Testis (tissue), 2 donors: ENCODE measurements at regions not wholly inside any gene's neighbourhood (a gene's known extent, or its start where the extent isn't known, plus 50 kb on each side); places are given as distances from the start of the nearest gene placed in this dataset.

Experiments
- DNase-seq: peaks from one replicate; pipeline ENCODE4 v3.0.0-alpha.2; 2019
- H3K27ac ChIP-seq, 2 donors: fragments of 200-600 bp; sonication (generic); one replicate each; pipeline ENCODE4 v1.5.1; 2019
- H3K27me3 ChIP-seq: fragments of 200-600 bp; sonication (generic); one replicate; pipeline ENCODE4 v1.5.1; 2019
- H3K36me3 ChIP-seq: fragments of 200-600 bp; sonication (generic); one replicate; pipeline ENCODE4 v1.5.1; 2017; ENCODE audit warnings: low read depth; ENCODE audit errors: missing control alignments
- H3K4me1 ChIP-seq: fragments of 200-600 bp; sonication (generic); one replicate; pipeline ENCODE4 v1.5.1; 2019
- H3K4me3 ChIP-seq, 2 donors: fragments of 200-600 bp; sonication (generic); one replicate each; pipeline ENCODE4 v1.5.1; 2017 to 2019
- H3K9me3 ChIP-seq: fragments of 200-600 bp; sonication (generic); one replicate; pipeline ENCODE4 v1.5.1; 2017
- CTCF ChIP-seq, 3 experiments: fragments of 450-650 bp in 2 of 3; fragments of 200-600 bp in 1 of 3; sonication (generic) in 1 of 3; IDR thresholded peaks; one replicate each; pipeline ENCODE4 v1.5.1; 2016 to 2019; ENCODE audit warnings: antibody characterized with exemption in 3 of 3, mild to moderate bottlenecking in 2 of 3, moderate library complexity in 1 of 3
- POLR2A ChIP-seq: fragments of 450-650 bp; IDR thresholded peaks from one replicate; pipeline ENCODE4 v1.6.1; 2017; ENCODE audit warnings: antibody characterized with exemption, mild to moderate bottlenecking, moderate library complexity
- WGBS, 2 donors: methylation state at CpG; one replicate each; pipeline ENCODE4 v1.1.5; 2018; 5-methylcytosine and 5-hydroxymethylcytosine counted together
- intact Hi-C: fragments of 100-400 bp; cut with DNase I; formaldehyde crosslinking; loops from one replicate; pipeline ENCODE4 v1.15.1; 2023; ENCODE audit warnings: low total_unique reads

DNA sequence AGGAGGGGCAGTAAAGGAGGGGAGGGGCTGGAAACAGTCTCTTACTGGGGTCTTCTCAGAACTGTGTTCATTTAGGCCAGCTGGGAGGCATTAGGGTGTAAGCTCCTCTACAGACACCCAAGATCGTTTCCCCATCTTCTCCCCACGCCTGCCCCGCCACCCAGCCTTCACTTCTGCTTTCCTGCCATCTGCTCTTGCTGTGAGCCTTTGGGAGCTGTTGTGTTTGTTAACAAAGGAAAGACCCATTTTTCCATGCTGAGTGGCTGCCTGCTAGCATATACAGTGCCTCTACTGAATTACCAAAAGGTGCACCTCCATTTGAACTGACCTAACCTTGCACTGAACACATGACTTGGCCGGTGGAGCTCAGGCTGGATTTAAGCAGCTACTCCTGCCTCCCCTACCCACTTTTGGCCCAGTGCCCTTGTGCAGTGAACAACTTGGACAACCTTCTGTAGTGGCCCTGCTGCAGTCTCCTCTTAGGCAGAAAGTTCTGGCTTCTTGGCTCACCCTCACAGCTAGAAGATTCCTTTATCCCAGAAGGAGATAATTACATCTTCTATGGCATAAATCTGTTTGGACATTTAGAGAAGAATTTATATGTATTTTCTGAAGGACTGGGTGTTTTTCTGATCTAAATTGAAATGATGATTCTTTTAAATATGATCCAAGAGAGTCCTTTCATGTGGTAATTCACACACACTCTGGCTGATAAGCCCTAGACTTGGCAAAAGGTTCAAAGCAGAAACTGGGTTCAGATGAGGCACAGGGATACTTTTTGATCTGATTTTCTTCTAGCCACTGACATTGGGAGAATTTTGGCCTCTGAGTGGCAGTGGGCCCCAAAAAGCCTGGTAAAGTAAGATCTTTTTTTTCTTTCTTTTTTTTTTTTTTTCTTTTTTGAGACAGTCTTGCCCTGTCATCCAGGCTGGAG lies 81.9 kb upstream of the HNF1B start:
- intact Hi-C loops, result no loop called here
- Histone ChIP-seq H3K27me3 (no peaks in the 10 kb centered on the region), H3K9me3 (no peaks in the 10 kb centered on the region), H3K36me3 (no peaks in the 10 kb centered on the region), H3K4me3 (no peak overlapping the region), H3K27ac (no peak overlapping the region), H3K4me1 (no peaks in the 10 kb centered on the region)
- no peak for DNase-seq
- WGBS, 2 donors, result 70 to 86% methylated on average over 4 of the region's 4 CpGs
- TF ChIP-seq CTCF (IDR thresholded peaks at IDR 0.05), result no peak
- TF ChIP-seq POLR2A, result no peak

- intact Hi-C loops, result no loop called here
- TF ChIP-seq POLR2A, result no peak
- TF ChIP-seq CTCF (IDR thresholded peaks at IDR 0.05), result no peak
- no peak overlapping the region for H3K4me3 ChIP-seq
- no peaks in the 10 kb centered on the region for H3K9me3 ChIP-seq
- H3K27me3 ChIP-seq, result no peaks in the 10 kb centered on the region
- no peak overlapping the region for H3K27ac ChIP-seq
- WGBS, 2 donors, result 75 to 83% methylated on average over 2 of the region's 2 CpGs
- H3K4me1 ChIP-seq, result no peaks in the 10 kb centered on the region
- H3K36me3 ChIP-seq, result no peaks in the 10 kb centered on the region
- DNase-seq, result no peak
Measured at GRCh38 chr17:37825851-37826250, 81.0 kb upstream of the HNF1B start.

DNA sequence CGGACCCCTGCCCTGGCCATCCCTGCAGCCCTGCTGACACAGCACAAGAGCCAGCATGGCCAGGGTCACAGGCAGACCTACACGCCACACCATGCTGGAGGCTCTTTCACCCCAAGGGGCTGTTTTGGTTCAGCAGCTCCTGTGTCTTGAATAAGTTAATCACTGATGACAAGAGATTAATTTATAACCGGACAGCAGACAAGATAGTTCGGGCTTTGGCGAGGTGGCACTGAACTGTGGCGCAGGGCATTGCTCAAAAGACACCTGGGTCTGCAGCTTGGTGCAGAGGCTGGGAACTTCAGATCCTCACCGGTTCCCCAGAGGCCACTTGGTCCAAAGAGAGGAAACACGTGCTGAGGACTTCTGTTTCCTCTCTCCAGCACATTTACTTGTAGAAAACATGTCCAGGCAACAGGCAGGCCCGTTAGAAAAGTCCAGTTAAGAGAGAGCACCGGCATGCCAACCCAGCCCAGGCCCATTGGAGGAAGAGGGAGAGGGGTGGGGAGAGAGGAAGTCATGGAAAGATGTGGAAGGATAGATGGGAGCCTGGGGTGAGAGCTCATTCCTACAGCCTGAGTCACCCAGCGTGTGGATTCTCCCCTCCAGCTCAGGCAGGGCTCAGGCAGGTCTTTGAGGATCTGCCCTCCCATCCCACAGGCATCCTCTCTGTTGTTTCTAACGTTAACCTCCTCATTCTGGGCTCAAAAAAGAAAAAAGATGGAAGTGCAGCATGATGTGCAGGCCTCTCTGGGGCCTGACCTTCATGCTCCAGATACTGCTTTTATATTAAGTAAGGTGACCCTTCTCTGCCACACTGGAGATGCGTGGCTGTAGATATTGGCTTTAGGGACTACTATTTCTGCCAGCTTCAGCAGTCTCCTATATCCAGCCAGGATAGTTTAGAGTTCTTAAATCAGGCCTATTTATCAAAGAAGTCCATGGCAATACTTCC lies 80.0 kb upstream of the HNF1B start:
- no peak for DNase-seq
- intact Hi-C loops, result no loop called here
- Histone ChIP-seq H3K4me3 (no peak overlapping the region), H3K9me3 (no peaks in the 10 kb centered on the region), H3K36me3 (no peaks in the 10 kb centered on the region), H3K27ac (no peak overlapping the region), H3K4me1 (no peaks in the 10 kb centered on the region), H3K27me3 (no peaks in the 10 kb centered on the region)
- TF ChIP-seq CTCF (IDR thresholded peaks at IDR 0.05) (no peak), POLR2A (no peak)
- 71 to 82% methylated on average over 12 to 13 of the region's 13 CpGs for WGBS, 2 donors

DNA sequence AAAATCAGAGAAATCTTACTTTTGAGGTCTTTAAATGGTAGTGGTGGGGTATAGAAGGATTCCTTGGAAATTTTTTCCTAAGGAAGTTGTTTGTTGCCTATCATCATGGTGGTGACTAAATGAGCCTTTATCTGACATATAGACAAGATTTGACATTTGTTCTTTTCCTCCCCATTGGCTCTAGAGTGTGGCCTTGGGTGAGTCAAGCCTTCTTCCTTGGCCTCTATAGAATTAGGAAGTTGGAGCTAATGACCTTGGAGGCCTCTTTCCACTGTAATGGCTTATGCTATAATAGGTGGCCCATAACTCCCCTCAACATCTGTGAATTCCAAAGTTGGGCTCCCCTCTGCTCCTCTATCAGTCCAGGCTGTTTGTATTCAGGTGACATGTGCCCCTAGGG lies 79.1 kb upstream of the HNF1B start:
- no peak for DNase-seq
- intact Hi-C loops, result no loop called here
- Histone ChIP-seq H3K36me3 (no peaks in the 10 kb centered on the region), H3K9me3 (no peaks in the 10 kb centered on the region), H3K27me3 (no peaks in the 10 kb centered on the region), H3K4me3 (no peak overlapping the region), H3K27ac (no peak overlapping the region), H3K4me1 (no peaks in the 10 kb centered on the region)
- TF ChIP-seq CTCF (IDR thresholded peaks at IDR 0.05), result no peak
- TF ChIP-seq POLR2A, result no peak
